HG03442 (cell line): ENCODE measurements at regions not wholly inside any gene's neighbourhood (a gene's known extent, or its start where the extent isn't known, plus 50 kb on each side); places are given as distances from the start of the nearest gene placed in this dataset.

Experiments
- ATAC-seq: cut with Tn5 transposase; IDR thresholded peaks from one replicate; pipeline ENCODE4 v1.9.1; 2021; ENCODE audit warnings: mild to moderate bottlenecking, moderate library complexity; ENCODE audit not compliant: unreplicated experiment

DNA sequence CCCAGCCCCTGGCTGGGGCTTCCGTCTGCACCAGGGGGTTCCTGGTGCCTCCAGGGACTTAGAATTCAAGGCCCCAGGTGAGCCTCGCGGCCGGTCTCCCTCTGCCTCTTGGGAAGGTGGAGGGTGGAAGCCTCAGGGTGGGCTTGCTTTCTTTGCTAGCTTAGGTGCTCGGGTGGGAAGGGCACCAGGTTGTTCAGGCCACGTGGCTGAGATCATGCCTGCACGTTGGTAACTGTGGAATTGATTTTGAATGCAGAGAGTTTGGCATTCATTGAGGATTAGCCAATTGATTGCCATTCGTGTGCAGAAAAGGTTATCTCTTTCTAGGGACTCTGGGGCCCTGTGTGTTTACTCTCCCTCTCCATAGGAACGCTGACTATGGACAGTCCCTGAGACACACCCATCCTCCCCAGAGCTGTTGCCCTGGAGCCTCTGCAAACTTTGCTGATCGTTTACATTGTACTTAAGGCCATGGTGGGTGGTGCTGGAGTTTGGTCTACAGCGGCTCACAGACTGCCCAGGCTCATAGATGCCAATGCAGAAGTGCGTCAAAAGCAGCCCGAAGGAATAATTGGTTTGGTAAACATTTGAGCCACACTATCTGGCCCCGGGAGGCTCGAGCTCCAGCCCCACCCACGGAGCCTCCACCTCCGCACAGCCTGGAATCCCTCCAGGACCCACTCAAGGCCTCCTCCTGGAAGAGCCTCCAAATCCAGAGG lies 1457.7 kb downstream of the BRD1 start:
- no peak for ATAC-seq

- ATAC-seq, result no peak
These were observed 1458.6 kb downstream of the BRD1 start for GRCh38 chr22:48368975-48369525.

DNA sequence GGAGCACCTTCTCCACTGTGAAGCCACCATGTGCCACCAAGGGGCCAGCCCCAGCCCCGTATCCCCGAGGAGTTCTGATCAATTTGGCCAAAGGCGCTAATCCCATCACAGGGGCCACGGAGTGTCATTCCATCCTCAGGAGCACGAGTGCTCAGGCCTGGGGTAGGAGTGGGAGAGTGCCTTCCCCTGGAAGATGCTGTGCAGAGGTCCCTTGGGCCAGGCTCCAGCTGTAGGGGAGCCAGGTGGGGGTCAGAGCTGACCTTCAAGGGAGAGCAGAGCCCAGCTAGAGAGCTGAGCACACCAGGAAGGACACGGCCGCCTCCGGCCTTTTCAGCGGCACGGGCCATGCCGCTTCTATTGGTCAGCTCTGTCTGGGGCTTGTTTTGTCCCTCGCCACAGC lies 1459.9 kb downstream of the BRD1 start:
- ATAC-seq, result no peak

GRCh38 chr22:48366591-48366990 lies 1461.1 kb downstream of the BRD1 start:
- no peak for ATAC-seq

DNA sequence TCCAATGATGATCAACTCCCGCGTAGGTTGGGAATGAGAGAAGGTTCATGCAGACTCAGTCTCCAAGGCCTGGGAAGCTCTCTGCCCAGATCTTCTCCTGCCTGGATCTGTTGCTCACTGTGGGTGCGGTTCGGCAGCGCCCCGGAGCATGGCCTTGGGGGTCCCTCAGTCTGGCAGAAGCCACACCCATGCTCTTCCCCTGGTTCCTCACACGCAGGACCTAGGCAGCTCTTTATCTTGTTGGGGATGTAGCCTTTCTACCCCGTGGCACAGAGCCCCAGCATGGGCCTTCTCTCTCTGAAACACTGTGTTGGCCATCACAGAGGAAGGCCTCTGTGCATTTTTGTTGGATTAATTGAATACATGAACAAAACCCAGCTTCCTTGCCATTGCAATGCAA lies 1461.6 kb downstream of the BRD1 start:
- no peak for ATAC-seq

DNA sequence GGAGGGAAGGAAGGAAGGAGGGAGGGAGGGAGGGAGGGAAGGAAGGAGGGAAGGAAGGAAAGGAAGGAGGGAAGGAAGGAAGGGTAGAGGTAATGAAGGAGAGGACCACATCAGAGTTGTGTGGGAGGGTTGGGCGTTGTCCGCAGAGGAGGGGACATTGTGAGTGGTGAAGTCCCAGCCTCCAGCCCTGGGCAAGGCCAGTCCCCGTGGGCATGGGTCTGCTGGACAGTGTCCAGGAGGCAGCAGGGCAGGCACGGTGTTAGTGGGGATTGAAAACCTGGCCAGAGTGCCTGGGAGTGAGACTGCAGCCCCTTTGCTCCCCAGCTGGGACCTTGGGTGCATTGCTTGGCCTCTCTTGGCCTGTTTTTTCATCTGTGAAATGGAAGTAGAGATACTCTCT lies 1462.3 kb downstream of the BRD1 start:
- ATAC-seq, result no peak

DNA sequence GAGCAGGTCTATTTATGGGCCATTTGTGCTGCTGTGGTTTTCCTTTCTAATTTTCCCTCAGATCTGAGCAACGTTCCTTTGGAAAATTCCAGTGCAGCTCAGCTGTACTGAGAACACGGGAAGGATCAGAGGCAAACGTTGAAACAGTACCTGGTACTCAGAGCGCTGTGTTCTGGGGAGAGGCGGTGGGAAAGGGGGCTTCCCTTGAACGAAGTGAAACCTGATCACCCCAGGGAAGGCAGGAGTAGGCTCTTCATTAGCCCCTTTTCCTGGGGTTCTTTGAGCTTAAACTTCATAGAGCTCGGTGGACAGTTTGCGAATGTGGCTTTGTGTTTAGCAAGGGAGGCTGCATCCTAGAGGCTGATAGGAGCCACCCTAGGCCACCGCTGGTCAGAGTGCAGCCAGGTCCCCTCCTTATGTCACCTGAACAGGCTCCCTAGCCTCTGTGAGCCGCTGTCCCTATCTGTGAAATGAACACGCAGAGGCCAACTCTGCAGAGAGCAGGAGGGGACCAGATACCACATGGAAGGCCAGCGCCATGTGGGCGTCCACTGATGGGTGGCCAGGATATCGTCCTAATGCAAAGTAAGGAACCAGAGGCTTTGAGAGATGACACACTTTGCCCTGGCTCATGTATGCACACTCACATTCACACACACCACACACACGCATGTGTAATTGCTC lies 1464.8 kb downstream of the BRD1 start:
- ATAC-seq, result no peak

DNA sequence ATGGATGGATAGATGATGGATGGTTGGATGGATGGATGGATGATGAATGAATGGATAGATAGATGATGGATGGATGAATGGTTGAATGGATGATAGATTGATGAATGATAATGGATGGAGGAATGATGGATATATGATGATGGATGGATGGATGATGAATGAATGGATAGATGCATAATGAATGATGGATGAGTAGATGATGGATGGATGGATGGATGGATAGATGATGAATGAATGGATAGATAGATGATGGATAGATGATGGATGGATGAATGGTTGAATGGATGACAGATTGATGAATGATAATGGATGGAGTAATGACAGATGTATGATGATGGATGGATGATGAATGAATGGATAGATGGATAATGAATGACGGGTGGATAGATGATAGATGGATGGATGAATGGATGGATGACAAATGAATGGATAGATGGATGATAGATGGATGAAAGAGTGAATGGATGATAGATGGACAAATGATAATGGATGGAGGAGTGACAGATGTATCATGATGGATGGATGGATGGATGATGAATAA lies 1466.5 kb downstream of the BRD1 start:
- ATAC-seq, result no peak

- no peak for ATAC-seq
These were observed 1468.1 kb downstream of the BRD1 start for GRCh38 chr22:48359613-48359965.

DNA sequence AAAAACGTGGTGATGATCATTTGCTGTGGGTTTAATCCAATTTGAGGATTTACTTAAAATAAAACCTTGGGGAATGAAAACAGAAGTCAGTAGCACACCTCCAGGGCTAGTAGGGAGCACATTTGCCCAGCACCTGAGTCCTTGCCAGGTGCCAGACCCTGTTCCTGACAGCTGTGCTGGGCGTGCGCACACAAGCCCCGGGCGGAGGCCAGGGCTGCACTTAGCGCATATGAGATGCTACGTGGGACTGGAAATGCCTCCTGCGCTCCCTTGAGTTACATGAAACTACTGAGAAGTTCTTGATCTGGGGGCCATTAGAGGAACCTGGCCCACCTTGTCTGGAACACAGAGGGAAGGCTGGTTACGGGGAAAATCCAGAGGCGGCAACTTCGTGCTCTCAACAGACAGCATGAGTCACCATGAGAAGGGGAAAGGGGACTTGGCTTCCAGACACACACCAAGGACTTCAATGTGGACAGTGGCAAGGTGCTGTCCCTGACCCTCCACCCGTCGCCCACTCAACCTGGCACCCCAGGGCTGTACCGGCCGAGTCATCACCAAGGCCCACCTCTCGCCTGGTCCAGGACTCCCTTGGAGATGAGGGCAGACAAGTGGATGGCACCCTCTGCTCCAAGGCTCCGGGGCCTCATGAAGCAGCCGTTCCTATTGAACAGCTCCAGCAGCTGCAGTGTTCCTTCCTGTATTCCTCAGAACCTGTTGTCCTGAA lies 1468.6 kb downstream of the BRD1 start:
- ATAC-seq, result no peak

- ATAC-seq, result no peak
These were observed 1469.7 kb downstream of the BRD1 start for GRCh38 chr22:48357961-48358360.

- no peak for ATAC-seq
These were observed 1470.5 kb downstream of the BRD1 start for GRCh38 chr22:48357196-48357595.

DNA sequence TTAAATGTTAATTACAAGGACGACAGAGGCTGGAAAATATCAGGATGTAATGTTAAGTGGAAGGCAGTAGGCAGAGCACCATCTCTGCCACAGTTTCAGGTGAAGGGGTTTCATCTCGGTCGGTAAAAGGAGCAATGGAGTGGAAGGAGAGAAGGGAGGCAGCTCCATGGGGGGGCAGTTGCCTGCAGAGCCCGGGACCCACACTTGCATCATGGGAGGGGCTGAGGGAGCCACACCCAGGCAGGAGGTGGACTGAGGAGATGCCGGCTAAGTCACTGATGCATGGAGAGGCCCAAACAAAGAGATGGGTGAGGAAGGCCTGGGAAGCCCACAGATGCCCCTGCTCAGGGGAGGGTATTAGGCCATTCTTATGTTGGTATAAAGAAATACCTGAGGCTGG lies 1470.9 kb downstream of the BRD1 start:
- ATAC-seq, result no peak

DNA sequence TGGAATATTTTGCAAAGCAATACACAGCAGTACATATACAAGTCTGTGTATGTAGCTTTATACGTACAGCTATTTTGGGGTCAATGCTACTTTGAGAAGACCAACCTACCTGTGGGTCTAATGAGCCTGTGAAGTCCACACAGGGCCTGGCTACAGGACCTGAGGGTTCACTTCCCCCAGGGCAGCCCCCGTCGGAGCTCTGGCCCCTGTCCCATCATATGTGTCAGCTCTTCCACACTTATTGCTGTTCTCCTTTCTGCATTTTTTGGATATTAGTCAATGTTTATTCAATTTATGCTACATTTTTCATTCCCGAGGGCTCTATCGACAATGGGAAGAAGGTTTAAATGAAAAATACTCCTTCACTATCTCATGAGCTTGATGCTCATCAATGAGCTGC lies 1473.6 kb downstream of the BRD1 start:
- ATAC-seq, result no peak

DNA sequence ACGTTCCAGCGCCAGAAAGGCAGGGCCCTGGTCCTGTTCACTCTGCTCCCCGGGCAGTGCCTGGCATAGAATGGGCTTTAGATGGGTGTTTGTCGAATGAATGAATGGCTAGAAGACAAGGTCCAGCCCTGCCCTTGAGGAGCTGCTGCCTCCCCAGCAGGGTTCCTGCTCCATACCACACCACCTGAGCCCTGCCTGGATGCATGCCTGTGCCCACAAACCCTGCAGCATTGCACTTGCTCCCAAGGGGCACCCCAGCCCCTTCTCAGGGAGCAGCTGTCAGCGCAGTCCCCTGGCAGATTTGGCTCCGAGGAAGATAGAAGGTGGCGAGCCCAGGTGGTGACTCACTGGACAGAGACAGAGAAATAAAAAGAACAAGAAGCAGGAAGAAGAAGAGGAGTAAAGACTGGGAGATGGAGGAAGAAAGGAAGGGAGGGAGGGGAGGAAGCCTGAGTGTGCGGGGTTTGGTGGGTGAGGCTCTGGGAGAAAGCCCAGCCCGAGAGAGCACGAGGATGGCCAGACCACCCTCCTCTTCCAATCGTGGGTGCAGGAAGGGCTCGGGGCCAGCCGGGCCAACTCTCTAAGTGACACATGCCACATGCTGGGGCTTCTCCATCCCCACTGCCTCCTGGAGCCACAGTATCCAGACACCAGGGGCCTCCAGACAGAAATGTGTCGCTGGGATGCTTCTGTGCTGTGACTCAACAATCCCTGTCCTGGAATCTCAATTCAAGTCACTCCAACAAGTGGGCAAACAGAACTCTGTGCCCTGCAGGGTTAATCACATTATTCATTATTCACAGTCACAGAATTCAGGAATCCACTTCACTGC lies 1474.3 kb downstream of the BRD1 start:
- ATAC-seq, result no peak

DNA sequence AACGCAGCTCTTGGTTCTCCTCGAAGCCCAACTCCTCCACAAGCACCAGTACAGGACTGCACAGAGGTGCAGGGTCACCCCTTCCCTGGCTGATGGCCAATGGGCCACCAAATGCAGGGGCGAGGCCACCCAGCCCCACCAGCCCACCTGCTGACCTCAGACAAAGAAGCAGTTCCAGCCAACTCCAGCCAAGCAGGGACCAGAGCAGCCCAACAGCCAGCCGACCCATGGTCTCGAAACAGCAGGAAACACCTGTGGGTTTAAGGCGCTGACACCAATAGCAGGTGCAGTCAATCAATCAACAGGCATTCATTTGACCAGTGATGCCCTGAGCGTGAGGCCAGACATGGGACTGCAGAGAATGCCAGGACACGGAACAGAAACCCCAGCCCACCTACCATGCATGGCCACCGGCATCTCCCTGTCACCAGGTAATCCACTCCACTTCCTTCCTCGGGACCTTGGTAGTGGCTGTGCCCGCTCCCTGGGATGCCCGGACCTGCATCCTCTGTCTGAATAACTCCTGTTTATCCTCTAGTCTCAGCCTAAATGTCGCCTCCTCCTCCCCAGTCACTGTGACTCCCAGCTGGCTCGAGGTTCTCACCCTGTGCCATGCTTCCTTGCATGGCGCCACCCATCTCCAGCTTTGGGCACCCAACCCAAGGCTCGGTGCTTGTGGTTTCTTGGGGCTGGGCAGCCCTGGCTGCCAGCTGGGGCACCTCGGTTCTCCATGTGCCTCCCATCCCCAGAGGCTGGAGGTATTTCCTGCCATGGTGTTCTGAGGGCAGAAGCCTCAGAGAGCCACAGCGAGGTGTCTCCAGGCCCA lies 1475.4 kb downstream of the BRD1 start:
- no peak for ATAC-seq

DNA sequence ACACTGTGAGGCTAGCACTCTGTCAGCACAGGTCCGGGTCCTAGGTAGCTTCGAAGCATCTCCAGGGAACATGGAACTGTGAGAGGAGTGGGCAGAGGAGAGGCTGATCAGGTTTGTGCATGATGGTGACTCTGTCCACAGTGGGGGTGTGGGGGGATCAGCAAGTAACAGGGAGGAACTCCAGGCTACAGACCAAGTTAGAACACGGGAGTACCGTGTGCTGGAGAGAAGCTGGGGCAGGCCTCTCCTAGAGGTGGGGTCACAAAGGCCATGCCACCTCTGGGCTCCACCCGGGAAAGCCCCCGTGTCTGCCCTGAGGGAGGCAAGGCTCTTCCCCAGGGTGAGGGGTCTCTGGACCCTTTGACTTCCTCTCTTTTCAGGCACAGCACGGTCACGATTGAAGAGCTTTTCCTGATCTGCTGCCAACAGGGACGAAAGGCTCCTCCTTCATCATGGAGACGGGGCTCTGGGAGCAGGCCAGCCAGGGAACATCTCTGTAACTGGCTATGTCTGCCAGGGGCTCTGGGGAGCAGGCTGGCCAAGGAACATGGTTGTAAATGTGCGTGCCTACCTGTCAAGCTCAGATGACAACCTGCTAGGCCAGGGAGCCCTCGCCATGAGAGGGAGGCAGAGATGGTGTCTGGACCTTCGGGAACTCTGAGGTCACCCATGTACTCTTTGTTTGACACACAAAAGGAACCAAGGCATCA lies 1476.1 kb downstream of the BRD1 start:
- ATAC-seq, result no peak

DNA sequence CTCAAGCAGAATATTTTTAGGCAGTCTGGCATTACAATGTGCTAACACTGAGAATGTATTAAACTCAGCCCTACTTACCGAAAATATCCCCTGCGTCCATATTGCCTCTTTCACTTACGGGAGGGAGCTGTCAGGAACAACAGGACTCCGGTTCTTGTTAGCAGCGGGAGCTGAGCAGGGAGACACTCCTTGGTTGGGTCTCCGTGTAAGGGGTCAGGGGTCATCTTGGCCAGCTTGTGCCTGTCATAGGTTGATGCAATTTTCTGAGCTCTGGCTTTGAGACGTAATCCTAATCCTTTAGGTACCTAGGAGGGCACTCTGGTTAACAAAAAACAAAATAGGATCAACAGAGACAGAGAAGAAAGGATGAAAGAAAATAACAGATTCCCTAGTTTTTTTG lies 1477.2 kb downstream of the BRD1 start:
- ATAC-seq, result no peak

DNA sequence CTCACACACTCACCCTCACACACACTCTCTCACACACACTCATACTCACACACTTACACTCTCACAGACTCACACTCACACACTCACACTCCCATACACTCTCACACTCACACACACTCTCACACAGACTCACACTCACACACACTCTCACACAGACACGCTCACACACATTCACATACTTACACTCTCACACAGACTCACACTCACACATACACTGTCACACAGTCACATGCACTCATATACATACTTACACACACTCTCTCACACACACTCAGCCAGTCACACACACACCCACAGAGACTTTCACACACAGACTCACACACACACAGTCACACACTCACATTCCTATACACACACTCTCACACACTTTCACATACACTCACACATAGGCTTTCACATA lies 1478.8 kb downstream of the BRD1 start:
- ATAC-seq, result no peak
